ENCODE measurements at regions not wholly inside any gene's neighbourhood (a gene's known extent, or its start where the extent isn't known, plus 50 kb on each side); places are given as distances from the start of the nearest gene placed in this dataset.

DNA sequence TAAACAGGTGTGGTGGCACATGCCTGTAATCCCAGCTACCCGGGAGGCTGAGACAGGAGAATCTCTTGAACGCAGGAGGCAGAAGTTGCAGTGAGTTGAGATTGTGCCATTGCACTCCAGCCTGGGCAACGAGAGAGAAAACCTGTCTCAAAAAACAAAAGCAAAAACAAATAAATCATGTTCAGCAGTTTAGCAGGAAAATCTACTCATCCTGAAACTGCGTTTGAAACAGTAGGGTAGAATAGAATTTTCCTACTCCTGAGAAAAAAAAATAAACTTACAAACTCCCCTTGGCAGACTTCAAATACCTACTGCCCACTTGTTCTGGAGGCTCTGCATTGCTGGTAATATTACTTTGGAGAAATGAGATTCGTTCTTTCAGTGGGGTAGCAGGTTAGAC is 367.7 kb downstream of the GADD45G start:
- ChIA-PET CTCF (no interaction called here), POLR2A (ENCODE audit: low non-redundant PET) (no interaction called here)
- H3K36me3 ChIP-seq (ENCODE audit: insufficient read depth, low read length, poor library complexity, severe bottlenecking) = no peaks in the 10 kb centered on the region
- no peak for TF ChIP-seq EZH2 (IDR thresholded peaks at IDR 0.05; ENCODE audit: borderline replicate concordance, low read depth, low read length, poor library complexity, severe bottlenecking)
- TF ChIP-seq, protein P1, sequence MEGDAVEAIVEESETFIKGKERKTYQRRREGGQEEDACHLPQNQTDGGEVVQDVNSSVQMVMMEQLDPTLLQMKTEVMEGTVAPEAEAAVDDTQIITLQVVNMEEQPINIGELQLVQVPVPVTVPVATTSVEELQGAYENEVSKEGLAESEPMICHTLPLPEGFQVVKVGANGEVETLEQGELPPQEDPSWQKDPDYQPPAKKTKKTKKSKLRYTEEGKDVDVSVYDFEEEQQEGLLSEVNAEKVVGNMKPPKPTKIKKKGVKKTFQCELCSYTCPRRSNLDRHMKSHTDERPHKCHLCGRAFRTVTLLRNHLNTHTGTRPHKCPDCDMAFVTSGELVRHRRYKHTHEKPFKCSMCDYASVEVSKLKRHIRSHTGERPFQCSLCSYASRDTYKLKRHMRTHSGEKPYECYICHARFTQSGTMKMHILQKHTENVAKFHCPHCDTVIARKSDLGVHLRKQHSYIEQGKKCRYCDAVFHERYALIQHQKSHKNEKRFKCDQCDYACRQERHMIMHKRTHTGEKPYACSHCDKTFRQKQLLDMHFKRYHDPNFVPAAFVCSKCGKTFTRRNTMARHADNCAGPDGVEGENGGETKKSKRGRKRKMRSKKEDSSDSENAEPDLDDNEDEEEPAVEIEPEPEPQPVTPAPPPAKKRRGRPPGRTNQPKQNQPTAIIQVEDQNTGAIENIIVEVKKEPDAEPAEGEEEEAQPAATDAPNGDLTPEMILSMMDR (conservative IDR thresholded peaks at IDR 0.05; ENCODE audit: low read depth, low read length) = no peak
- DNase-seq (ENCODE audit: low spot score) = no peak
- no peaks in the 10 kb centered on the region for H3K4me1 ChIP-seq (ENCODE audit: insufficient read depth, low read length, poor library complexity, severe bottlenecking)
- no peak overlapping the region for H3K4me3 ChIP-seq (ENCODE audit: low read depth, low read length, poor library complexity, severe bottlenecking)
- H3K9me3 ChIP-seq (ENCODE audit: low read depth, low read length, poor library complexity, severe bottlenecking) = no peaks in the 10 kb centered on the region
- intact Hi-C loops (cut with micrococcal nuclease; ENCODE audit: unreplicated experiment) = loop anchor here (10.0 kb wide), 1 partner anchor 122 kb away; no protein-coding TSS in a partner anchor
- no TSS peak for BruUV-seq (replicated peaks)
- H3K27ac ChIP-seq (ENCODE audit: low read depth, low read length, poor library complexity, severe bottlenecking) = no peak overlapping the region
- peaks cover under 1% of the 10 kb centered on the region for H3K27me3 ChIP-seq (replicated peaks; ENCODE audit: insufficient read depth, low read depth, low read length, poor library complexity)

DNA sequence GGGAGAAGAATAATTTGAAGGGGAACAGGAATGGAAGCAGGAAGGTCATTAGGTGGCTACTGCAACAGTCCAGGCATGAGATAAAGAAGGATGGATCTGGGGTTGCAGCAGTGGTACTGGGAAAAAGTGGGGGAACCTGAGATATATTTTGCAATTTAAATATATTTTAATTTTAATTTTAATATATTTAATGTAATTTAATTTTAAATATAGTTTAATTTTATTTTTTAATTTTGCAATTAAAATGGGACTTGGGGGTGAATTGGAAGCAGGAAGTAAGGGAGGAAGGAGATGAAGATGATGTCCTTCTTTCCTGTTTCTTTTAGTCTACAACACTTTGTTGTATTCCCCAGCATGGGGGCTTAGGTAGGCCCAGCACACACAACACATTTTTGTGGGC is 369.8 kb downstream of the GADD45G start:
- Histone ChIP-seq H3K4me3 (ENCODE audit: low read depth, low read length, poor library complexity, severe bottlenecking) (no peak overlapping the region), H3K27me3 (replicated peaks; ENCODE audit: insufficient read depth, low read depth, low read length, poor library complexity) (peaks cover 3% of the 10 kb centered on the region), H3K36me3 (ENCODE audit: insufficient read depth, low read length, poor library complexity, severe bottlenecking) (no peaks in the 10 kb centered on the region), H3K27ac (ENCODE audit: low read depth, low read length, poor library complexity, severe bottlenecking) (no peak overlapping the region), H3K4me1 (ENCODE audit: insufficient read depth, low read length, poor library complexity, severe bottlenecking) (no peaks in the 10 kb centered on the region), H3K9me3 (ENCODE audit: low read depth, low read length, poor library complexity, severe bottlenecking) (no peaks in the 10 kb centered on the region)
- TF ChIP-seq, protein P1 (conservative IDR thresholded peaks at IDR 0.05; ENCODE audit: low read depth, low read length) = no peak
- no peak for TF ChIP-seq EZH2 (IDR thresholded peaks at IDR 0.05; ENCODE audit: borderline replicate concordance, low read depth, low read length, poor library complexity, severe bottlenecking)
- DNase-seq (ENCODE audit: low spot score) = no peak
- BruUV-seq (replicated peaks) = no TSS peak
- ChIA-PET CTCF (no interaction called here), POLR2A (ENCODE audit: low non-redundant PET) (no interaction called here)
- intact Hi-C loops (cut with micrococcal nuclease; ENCODE audit: unreplicated experiment) = loop anchor here (10.0 kb wide), 1 partner anchor 120 kb away; no protein-coding TSS in a partner anchor

DNA sequence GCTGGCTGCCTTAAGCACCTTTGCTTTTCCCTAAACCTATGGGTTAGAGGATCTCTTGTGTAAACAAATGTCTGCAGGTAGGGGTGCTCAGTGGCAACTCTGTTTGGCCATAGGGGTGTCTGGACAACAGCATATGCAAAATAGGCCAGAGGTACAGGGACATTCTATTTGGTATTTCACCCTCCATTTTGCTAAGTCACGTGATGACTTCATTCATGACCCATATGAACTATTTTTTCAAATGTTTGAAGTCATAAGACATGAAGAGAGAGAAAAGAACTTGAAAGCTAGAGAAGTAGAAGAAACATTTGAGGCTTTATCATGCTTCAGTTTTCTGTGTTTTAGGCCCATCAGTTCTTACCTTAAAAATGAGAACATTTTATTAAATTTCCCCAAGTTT is 370.2 kb downstream of the GADD45G start:
- no peak overlapping the region for H3K27ac ChIP-seq (ENCODE audit: low read depth, low read length, poor library complexity, severe bottlenecking)
- ChIA-PET POLR2A (ENCODE audit: low non-redundant PET) (no interaction called here), CTCF (no interaction called here)
- no peak overlapping the region for H3K4me3 ChIP-seq (ENCODE audit: low read depth, low read length, poor library complexity, severe bottlenecking)
- DNase-seq (ENCODE audit: low spot score) = no peak
- intact Hi-C loops (cut with micrococcal nuclease; ENCODE audit: unreplicated experiment) = loop anchor here (10.0 kb wide), 1 partner anchor 120 kb away; no protein-coding TSS in a partner anchor
- no peaks in the 10 kb centered on the region for H3K36me3 ChIP-seq (ENCODE audit: insufficient read depth, low read length, poor library complexity, severe bottlenecking)
- H3K4me1 ChIP-seq (ENCODE audit: insufficient read depth, low read length, poor library complexity, severe bottlenecking) = no peaks in the 10 kb centered on the region
- TF ChIP-seq, protein P1 (conservative IDR thresholded peaks at IDR 0.05; ENCODE audit: low read depth, low read length) = no peak
- TF ChIP-seq EZH2 (IDR thresholded peaks at IDR 0.05; ENCODE audit: borderline replicate concordance, low read depth, low read length, poor library complexity, severe bottlenecking) = no peak
- no TSS peak for BruUV-seq (replicated peaks)
- no peaks in the 10 kb centered on the region for H3K9me3 ChIP-seq (ENCODE audit: low read depth, low read length, poor library complexity, severe bottlenecking)
- peaks cover 3% of the 10 kb centered on the region for H3K27me3 ChIP-seq (replicated peaks; ENCODE audit: insufficient read depth, low read depth, low read length, poor library complexity)
